B cell (primary cell): ENCODE measurements at regions not wholly inside any gene's neighbourhood (a gene's known extent, or its start where the extent isn't known, plus 50 kb on each side); places are given as distances from the start of the nearest gene placed in this dataset.

ENCODE experiments used
- EZH2 ChIP-seq: IDR thresholded peaks from 2 replicates; pipeline ENCODE4 v1.6.1; 2012; ENCODE audit warnings: borderline replicate concordance, low read depth, mild to moderate bottlenecking, moderate library complexity, low read length; ENCODE audit not compliant: insufficient read depth, poor library complexity, severe bottlenecking
- TF ChIP-seq, protein P1 (sequence below): fragments of 200-600 bp; IDR thresholded peaks from one replicate; pipeline ENCODE4 v1.8.0; 2022; ENCODE audit warnings: antibody characterized with exemption, mild to moderate bottlenecking

DNA sequence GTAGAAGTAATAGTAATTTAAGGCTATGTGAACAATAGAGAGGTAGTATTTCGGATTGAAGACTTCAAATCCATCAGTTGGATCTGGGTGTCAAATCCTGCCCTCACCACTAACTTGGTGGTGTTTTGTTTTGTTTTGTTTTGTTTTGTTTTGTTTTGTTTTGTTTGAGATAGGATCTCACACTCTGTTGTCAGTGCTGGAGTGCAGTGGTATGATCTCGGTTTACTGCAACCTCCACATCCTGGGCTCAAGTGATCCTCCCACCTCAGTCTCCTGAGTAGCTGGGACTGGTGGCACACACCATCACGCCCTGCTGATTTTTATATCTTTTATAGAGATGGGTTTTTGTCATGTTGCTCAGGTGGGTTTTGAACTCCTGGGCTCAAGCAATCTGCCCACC is 129.4 kb upstream of the ZNF217 start:
- TF ChIP-seq, protein P1, sequence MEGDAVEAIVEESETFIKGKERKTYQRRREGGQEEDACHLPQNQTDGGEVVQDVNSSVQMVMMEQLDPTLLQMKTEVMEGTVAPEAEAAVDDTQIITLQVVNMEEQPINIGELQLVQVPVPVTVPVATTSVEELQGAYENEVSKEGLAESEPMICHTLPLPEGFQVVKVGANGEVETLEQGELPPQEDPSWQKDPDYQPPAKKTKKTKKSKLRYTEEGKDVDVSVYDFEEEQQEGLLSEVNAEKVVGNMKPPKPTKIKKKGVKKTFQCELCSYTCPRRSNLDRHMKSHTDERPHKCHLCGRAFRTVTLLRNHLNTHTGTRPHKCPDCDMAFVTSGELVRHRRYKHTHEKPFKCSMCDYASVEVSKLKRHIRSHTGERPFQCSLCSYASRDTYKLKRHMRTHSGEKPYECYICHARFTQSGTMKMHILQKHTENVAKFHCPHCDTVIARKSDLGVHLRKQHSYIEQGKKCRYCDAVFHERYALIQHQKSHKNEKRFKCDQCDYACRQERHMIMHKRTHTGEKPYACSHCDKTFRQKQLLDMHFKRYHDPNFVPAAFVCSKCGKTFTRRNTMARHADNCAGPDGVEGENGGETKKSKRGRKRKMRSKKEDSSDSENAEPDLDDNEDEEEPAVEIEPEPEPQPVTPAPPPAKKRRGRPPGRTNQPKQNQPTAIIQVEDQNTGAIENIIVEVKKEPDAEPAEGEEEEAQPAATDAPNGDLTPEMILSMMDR = no peak
- TF ChIP-seq EZH2 = no peak
